GM23338 (cell line): ENCODE measurements at regions not wholly inside any gene's neighbourhood (a gene's known extent, or its start where the extent isn't known, plus 50 kb on each side); places are given as distances from the start of the nearest gene placed in this dataset.

Experiments used
- ATAC-seq: fragments of 200-7000 bp; cut with Tn5 transposase; 3 replicates; pipeline ENCODE4 v1.9.1; 2020
- DNase-seq: peaks from one replicate; pipeline ENCODE4 v3.0.0-alpha.2; 2015; ENCODE audit warnings: low spot score
- H2AFZ ChIP-seq: fragments of 200-600 bp; sonication (generic); 2 replicates; pipeline ENCODE4 v1.8.0; 2016; ENCODE audit warnings: antibody characterized with exemption, mild to moderate bottlenecking, moderate library complexity
- H3F3A ChIP-seq: fragments of 200-600 bp; sonication (generic); replicated peaks from 2 replicates; pipeline ENCODE4 v1.8.0; 2017; ENCODE audit warnings: antibody characterized with exemption, mixed run types, low read depth
- H3K27ac ChIP-seq: fragments of 200-600 bp; sonication (generic); 2 replicates; pipeline ENCODE4 v1.6.1; 2016; ENCODE audit warnings: low read depth
- H3K27me3 ChIP-seq: fragments of 200-600 bp; sonication (generic); 2 replicates; pipeline ENCODE4 v1.8.0; 2016; ENCODE audit warnings: mild to moderate bottlenecking, mixed run types, moderate library complexity; ENCODE audit not compliant: insufficient read depth
- H3K36me3 ChIP-seq: fragments of 200-600 bp; sonication (generic); 2 replicates; pipeline ENCODE4 v1.8.0; 2016; ENCODE audit warnings: mild to moderate bottlenecking; ENCODE audit not compliant: insufficient read depth
- H3K4me1 ChIP-seq: fragments of 200-600 bp; sonication (generic); 2 replicates; pipeline ENCODE4 v1.8.0; 2016; ENCODE audit warnings: mild to moderate bottlenecking, moderate library complexity; ENCODE audit not compliant: insufficient read depth
- H3K4me2 ChIP-seq: fragments of 200-600 bp; sonication (generic); 2 replicates; pipeline ENCODE4 v1.7.1; 2017; ENCODE audit warnings: mixed run types
- H3K4me3 ChIP-seq: fragments of 200-600 bp; sonication (generic); 2 replicates; pipeline ENCODE4 v1.6.1; 2016; ENCODE audit warnings: mixed run types
- H3K79me2 ChIP-seq: fragments of 200-600 bp; sonication (generic); replicated peaks from 2 replicates; pipeline ENCODE4 v1.8.0; 2017; ENCODE audit warnings: mild to moderate bottlenecking; ENCODE audit not compliant: insufficient read depth
- H3K9me2 ChIP-seq: fragments of 200-600 bp; sonication (generic); 2 replicates; pipeline ENCODE4 v1.8.0; 2017; ENCODE audit not compliant: insufficient read depth
- H4K20me1 ChIP-seq: fragments of 200-600 bp; sonication (generic); replicated peaks from 2 replicates; pipeline ENCODE4 v1.8.0; 2017; ENCODE audit warnings: mild to moderate bottlenecking; ENCODE audit not compliant: insufficient read depth
- H3K27ac Mint-ChIP-seq: 2 replicates; pipeline ENCODE4 v1.8.0; 2020; ENCODE audit warnings: inconsistent platforms, mild to moderate bottlenecking, moderate library complexity, mixed read lengths
- H3K27me3 Mint-ChIP-seq: 3 replicates; pipeline ENCODE4 v1.8.0; 2022; ENCODE audit warnings: low read depth, mild to moderate bottlenecking, moderate library complexity, mixed read lengths, inconsistent platforms; ENCODE audit not compliant: insufficient read depth, poor library complexity
- H3K36me3 Mint-ChIP-seq: 3 replicates; pipeline ENCODE4 v1.8.0; 2021; ENCODE audit warnings: low read depth, mild to moderate bottlenecking, inconsistent platforms, moderate library complexity, mixed read lengths
- H3K4me1 Mint-ChIP-seq: 3 replicates; pipeline ENCODE4 v1.8.0; 2020; ENCODE audit warnings: mild to moderate bottlenecking, inconsistent platforms, mixed read lengths
- H3K4me3 Mint-ChIP-seq: 3 replicates; pipeline ENCODE4 v1.8.0; 2021; ENCODE audit warnings: moderate library complexity, mild to moderate bottlenecking, inconsistent platforms, mixed read lengths
- H3K9me3 Mint-ChIP-seq: 3 replicates; pipeline ENCODE4 v1.8.0; 2020; ENCODE audit warnings: moderate library complexity, mild to moderate bottlenecking, inconsistent platforms, mixed read lengths
- CREB1 ChIP-seq: fragments of 250-450 bp; sonication (Bioruptor Pico); IDR thresholded peaks from 2 replicates; pipeline ENCODE4 v1.5.0; 2020; ENCODE audit warnings: low read depth, mild to moderate bottlenecking, moderate library complexity
- CTCF ChIP-seq, 2 experiments: fragments of 200-600 bp in 1 of 2; sonication (generic) in 1 of 2; conservative IDR thresholded peaks; 2 replicates each; pipeline versions ENCODE4 v1.5.1 to v1.6.1; 2016 to 2017; ENCODE audit warnings: antibody characterized with exemption in 2 of 2, low read depth in 2 of 2, mild to moderate bottlenecking in 2 of 2, moderate library complexity in 1 of 2
- ETS1 ChIP-seq: IDR thresholded peaks from 2 replicates; pipeline ENCODE4 v1.6.1; 2016; ENCODE audit warnings: antibody characterized with exemption
- EZH2 ChIP-seq: fragments of 200-600 bp; sonication (generic); IDR thresholded peaks from one replicate; pipeline ENCODE4 v1.8.0; 2017; ENCODE audit warnings: antibody characterized with exemption, mild to moderate bottlenecking, low read depth; ENCODE audit not compliant: unreplicated experiment
- EZH2phosphoT487 ChIP-seq: fragments of 200-600 bp; sonication (generic); IDR thresholded peaks from one replicate; pipeline ENCODE4 v1.8.1; 2018; ENCODE audit warnings: antibody characterized with exemption; ENCODE audit not compliant: unreplicated experiment
- JUNB ChIP-seq: IDR thresholded peaks from one replicate; pipeline ENCODE4 v1.6.1; 2016; ENCODE audit warnings: antibody characterized with exemption; ENCODE audit not compliant: unreplicated experiment
- NANOG ChIP-seq: IDR thresholded peaks from 2 replicates; pipeline ENCODE4 v1.6.1; 2016; ENCODE audit warnings: antibody characterized with exemption, borderline replicate concordance
- POLR2AphosphoS5 ChIP-seq: IDR thresholded peaks from 2 replicates; pipeline ENCODE4 v1.6.1; 2016; ENCODE audit warnings: antibody characterized with exemption, low read depth
- REST ChIP-seq: IDR thresholded peaks from one replicate; pipeline ENCODE4 v1.6.1; 2018; ENCODE audit warnings: antibody characterized with exemption; ENCODE audit not compliant: unreplicated experiment
- STAT1 ChIP-seq: IDR thresholded peaks from one replicate; pipeline ENCODE4 v1.6.1; 2016; ENCODE audit warnings: antibody characterized with exemption; ENCODE audit not compliant: unreplicated experiment
- ZNF114 ChIP-seq: fragments of 250-450 bp; sonication (Bioruptor Pico); IDR thresholded peaks from 2 replicates; pipeline ENCODE4 v1.5.0; 2020; ENCODE audit warnings: mild to moderate bottlenecking, moderate library complexity
- ZNF331 ChIP-seq: fragments of 250-450 bp; sonication (Bioruptor Pico); IDR thresholded peaks from 2 replicates; pipeline ENCODE4 v1.5.0; 2020; ENCODE audit warnings: low read depth, mild to moderate bottlenecking, moderate library complexity

DNA sequence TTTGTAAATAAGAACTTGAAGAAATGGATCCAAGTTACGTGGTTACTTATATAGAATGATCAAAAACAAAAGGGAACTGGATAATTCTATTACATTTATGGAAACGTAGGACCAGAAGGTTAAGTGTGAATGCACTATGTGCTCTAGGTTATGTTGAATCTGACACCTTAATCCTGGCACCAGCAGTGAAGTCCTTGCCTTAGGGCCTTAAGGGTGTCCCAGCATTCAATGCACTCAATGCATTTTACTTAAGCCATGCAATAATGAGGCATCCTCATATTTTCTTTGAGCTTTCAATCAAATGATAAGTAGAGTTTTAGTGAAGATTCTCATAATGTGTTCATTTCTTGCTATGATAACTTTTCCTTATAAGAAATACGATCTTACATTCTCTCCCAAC, 178.3 kb upstream of the AGR3 start:
- DNase-seq: no peak
- H4K20me1 ChIP-seq: no peaks in the 10 kb centered on the region
- H3K9me2 ChIP-seq: no peaks in the 10 kb centered on the region
- no peaks in the 10 kb centered on the region for H3K9me3 Mint-ChIP-seq
- no peaks in the 10 kb centered on the region for H3K4me1 Mint-ChIP-seq
- H3F3A ChIP-seq: no peaks in the 10 kb centered on the region
- H3K79me2 ChIP-seq: no peaks in the 10 kb centered on the region
- no peak overlapping the region for H2AFZ ChIP-seq
- H3K36me3 ChIP-seq: no peaks in the 10 kb centered on the region
- H3K27me3 ChIP-seq: no peaks in the 10 kb centered on the region
- H3K4me1 ChIP-seq: no peaks in the 10 kb centered on the region
- no peaks in the 10 kb centered on the region for H3K27me3 Mint-ChIP-seq
- H3K27ac Mint-ChIP-seq: no peak overlapping the region
- H3K4me3 ChIP-seq: no peak overlapping the region
- H3K4me3 Mint-ChIP-seq: no peak overlapping the region
- no peak for ATAC-seq
- no peak overlapping the region for H3K4me2 ChIP-seq
- H3K36me3 Mint-ChIP-seq: no peaks in the 10 kb centered on the region
- TF ChIP-seq JUNB (no peak), CTCF (conservative IDR thresholded peaks at IDR 0.05; ENCODE audit: low read depth in 2 of 2) (no peak), REST (no peak), EZH2phosphoT487 (no peak), STAT1 (no peak)
- H3K27ac ChIP-seq: no peak overlapping the region

GRCh38 chr7:17061443-17061842, 179.7 kb upstream of the AGR3 start:
- Histone ChIP-seq H3F3A (no peaks in the 10 kb centered on the region), H3K9me2 (no peaks in the 10 kb centered on the region), H3K4me3 (no peak overlapping the region), H4K20me1 (no peaks in the 10 kb centered on the region), H3K27ac (no peak overlapping the region), H3K4me2 (no peak overlapping the region), H2AFZ (no peak overlapping the region), H3K4me1 (no peaks in the 10 kb centered on the region), H3K36me3 (no peaks in the 10 kb centered on the region), H3K79me2 (no peaks in the 10 kb centered on the region), H3K27me3 (no peaks in the 10 kb centered on the region)
- no peaks in the 10 kb centered on the region for H3K36me3 Mint-ChIP-seq
- no peak overlapping the region for H3K4me3 Mint-ChIP-seq
- H3K27me3 Mint-ChIP-seq: no peaks in the 10 kb centered on the region
- H3K4me1 Mint-ChIP-seq: no peaks in the 10 kb centered on the region
- ATAC-seq: no peak
- DNase-seq: no peak
- no peaks in the 10 kb centered on the region for H3K9me3 Mint-ChIP-seq
- no peak overlapping the region for H3K27ac Mint-ChIP-seq
- TF ChIP-seq JUNB: no peak
- no peak for TF ChIP-seq NANOG
- TF ChIP-seq EZH2: no peak
- TF ChIP-seq ZNF331: no peak
- TF ChIP-seq EZH2phosphoT487: no peak
- TF ChIP-seq ETS1: no peak
- no peak for TF ChIP-seq CTCF (conservative IDR thresholded peaks at IDR 0.05; ENCODE audit: low read depth in 2 of 2)
- TF ChIP-seq REST: no peak
- TF ChIP-seq CREB1: no peak
- no peak for TF ChIP-seq ZNF114 (CRISPR knock-in tag)
- no peak for TF ChIP-seq POLR2AphosphoS5
